ENCODE measurements at regions not wholly inside any gene's neighbourhood (a gene's known extent, or its start where the extent isn't known, plus 50 kb on each side); places are given as distances from the start of the nearest gene placed in this dataset.

DNA sequence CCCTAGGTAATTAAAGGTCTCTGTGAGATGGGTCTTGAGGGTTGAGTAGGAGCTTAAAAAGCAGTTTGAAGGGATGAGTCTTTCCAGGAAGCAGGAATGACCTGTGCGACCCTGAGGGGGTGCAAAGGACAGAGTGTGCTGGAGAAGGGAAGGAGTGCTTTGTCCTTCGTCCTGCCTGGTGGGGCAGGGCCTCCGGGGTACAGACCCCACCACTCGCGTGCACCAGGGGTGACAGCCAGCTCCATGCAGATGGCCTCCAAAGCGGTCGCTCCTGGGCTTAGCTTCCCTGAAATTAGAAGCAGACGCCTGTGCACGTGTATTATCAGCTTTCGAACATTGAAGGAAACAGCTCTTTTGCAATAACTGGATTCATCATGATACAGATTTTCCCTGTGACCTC lies 959.8 kb downstream of the BRD1 start (continued):
- TF ChIP-seq, protein P1, sequence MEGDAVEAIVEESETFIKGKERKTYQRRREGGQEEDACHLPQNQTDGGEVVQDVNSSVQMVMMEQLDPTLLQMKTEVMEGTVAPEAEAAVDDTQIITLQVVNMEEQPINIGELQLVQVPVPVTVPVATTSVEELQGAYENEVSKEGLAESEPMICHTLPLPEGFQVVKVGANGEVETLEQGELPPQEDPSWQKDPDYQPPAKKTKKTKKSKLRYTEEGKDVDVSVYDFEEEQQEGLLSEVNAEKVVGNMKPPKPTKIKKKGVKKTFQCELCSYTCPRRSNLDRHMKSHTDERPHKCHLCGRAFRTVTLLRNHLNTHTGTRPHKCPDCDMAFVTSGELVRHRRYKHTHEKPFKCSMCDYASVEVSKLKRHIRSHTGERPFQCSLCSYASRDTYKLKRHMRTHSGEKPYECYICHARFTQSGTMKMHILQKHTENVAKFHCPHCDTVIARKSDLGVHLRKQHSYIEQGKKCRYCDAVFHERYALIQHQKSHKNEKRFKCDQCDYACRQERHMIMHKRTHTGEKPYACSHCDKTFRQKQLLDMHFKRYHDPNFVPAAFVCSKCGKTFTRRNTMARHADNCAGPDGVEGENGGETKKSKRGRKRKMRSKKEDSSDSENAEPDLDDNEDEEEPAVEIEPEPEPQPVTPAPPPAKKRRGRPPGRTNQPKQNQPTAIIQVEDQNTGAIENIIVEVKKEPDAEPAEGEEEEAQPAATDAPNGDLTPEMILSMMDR (conservative IDR thresholded peaks at IDR 0.05; ENCODE audit: low read depth in 2 of 2), result no peak
- TF ChIP-seq ZNF114 (CRISPR knock-in tag; IDR thresholded peaks at IDR 0.05) (no peak), EZH2 (IDR thresholded peaks at IDR 0.05; ENCODE audit: low read depth, unreplicated experiment) (no peak), STAT1 (IDR thresholded peaks at IDR 0.05; ENCODE audit: unreplicated experiment) (no peak)
- TF ChIP-seq, protein P2, sequence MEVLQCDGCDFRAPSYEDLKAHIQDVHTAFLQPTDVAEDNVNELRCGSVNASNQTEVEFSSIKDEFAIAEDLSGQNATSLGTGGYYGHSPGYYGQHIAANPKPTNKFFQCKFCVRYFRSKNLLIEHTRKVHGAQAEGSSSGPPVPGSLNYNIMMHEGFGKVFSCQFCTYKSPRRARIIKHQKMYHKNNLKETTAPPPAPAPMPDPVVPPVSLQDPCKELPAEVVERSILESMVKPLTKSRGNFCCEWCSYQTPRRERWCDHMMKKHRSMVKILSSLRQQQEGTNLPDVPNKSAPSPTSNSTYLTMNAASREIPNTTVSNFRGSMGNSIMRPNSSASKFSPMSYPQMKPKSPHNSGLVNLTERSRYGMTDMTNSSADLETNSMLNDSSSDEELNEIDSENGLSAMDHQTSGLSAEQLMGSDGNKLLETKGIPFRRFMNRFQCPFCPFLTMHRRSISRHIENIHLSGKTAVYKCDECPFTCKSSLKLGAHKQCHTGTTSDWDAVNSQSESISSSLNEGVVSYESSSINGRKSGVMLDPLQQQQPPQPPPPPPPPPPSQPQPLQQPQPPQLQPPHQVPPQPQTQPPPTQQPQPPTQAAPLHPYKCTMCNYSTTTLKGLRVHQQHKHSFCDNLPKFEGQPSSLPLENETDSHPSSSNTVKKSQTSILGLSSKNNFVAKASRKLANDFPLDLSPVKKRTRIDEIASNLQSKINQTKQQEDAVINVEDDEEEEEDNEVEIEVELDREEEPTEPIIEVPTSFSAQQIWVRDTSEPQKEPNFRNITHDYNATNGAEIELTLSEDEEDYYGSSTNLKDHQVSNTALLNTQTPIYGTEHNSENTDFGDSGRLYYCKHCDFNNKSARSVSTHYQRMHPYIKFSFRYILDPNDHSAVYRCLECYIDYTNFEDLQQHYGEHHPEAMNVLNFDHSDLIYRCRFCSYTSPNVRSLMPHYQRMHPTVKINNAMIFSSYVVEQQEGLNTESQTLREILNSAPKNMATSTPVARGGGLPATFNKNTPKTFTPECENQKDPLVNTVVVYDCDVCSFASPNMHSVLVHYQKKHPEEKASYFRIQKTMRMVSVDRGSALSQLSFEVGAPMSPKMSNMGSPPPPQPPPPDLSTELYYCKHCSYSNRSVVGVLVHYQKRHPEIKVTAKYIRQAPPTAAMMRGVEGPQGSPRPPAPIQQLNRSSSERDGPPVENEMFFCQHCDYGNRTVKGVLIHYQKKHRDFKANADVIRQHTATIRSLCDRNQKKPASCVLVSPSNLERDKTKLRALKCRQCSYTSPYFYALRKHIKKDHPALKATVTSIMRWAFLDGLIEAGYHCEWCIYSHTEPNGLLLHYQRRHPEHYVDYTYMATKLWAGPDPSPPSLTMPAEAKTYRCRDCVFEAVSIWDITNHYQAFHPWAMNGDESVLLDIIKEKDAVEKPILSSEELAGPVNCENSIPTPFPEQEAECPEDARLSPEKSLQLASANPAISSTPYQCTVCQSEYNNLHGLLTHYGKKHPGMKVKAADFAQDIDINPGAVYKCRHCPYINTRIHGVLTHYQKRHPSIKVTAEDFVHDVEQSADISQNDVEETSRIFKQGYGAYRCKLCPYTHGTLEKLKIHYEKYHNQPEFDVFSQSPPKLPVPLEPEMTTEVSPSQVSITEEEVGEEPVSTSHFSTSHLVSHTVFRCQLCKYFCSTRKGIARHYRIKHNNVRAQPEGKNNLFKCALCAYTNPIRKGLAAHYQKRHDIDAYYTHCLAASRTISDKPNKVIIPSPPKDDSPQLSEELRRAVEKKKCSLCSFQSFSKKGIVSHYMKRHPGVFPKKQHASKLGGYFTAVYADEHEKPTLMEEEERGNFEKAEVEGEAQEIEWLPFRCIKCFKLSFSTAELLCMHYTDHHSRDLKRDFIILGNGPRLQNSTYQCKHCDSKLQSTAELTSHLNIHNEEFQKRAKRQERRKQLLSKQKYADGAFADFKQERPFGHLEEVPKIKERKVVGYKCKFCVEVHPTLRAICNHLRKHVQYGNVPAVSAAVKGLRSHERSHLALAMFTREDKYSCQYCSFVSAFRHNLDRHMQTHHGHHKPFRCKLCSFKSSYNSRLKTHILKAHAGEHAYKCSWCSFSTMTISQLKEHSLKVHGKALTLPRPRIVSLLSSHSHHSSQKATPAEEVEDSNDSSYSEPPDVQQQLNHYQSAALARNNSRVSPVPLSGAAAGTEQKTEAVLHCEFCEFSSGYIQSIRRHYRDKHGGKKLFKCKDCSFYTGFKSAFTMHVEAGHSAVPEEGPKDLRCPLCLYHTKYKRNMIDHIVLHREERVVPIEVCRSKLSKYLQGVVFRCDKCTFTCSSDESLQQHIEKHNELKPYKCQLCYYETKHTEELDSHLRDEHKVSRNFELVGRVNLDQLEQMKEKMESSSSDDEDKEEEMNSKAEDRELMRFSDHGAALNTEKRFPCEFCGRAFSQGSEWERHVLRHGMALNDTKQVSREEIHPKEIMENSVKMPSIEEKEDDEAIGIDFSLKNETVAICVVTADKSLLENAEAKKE (CRISPR knock-in tag; IDR thresholded peaks at IDR 0.05), result no peak

DNA sequence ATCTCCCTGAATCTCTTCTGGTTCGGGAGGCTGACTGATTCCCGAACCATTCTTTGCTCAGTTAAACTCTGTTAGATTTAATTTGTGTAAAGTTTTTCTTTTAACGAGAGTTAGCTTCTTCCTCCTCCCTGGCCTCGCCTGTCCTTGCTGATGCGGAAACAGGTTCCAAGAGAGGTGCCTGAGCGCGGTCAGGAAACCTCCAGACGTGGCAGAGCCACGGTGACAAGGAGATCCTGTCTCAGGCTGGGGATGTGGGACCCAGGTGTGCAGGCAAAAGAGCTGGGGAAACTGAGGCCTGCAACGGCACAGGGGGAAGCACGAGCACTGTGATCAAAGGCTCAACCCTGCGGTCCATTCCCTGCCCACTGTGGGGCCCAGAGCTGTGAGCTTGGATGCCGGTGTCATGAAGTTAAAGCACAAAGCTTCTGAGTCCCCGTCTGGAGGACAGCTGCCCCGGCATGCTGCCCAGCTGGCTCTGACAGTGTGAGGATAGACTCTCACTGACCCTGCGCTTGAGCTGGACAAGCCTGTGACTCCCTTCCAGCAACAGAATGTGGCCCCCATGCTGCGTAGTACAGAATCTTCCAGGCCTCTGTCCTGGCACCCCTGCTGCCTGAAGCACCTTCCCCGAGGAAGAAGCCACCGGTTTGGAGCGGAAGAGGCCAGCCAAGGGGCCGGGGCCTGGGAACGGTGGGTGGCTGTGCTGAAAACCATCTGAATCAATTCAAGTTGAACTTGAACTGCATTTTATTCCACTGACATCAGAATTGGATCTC lies 960.6 kb downstream of the BRD1 start:
- H3K9me2 ChIP-seq (ENCODE audit: insufficient read depth), result no peaks in the 10 kb centered on the region
- Mint-ChIP-seq H3K4me1 (peaks cover 5% of the 10 kb centered on the region), H3K27ac (no peak overlapping the region), H3K36me3 (ENCODE audit: low read depth) (no peaks in the 10 kb centered on the region), H3K27me3 (ENCODE audit: insufficient read depth, low read depth, poor library complexity) (peaks cover 3% of the 10 kb centered on the region), H3K9me3 (peaks cover 5% of the 10 kb centered on the region; the same call in 2 of the 3 replicates), H3K4me3 (no peak overlapping the region)
- H3K79me2 ChIP-seq (replicated peaks; ENCODE audit: insufficient read depth), result no peaks in the 10 kb centered on the region
- ATAC-seq, result no peak
- no peak for DNase-seq (ENCODE audit: low spot score)
- no peaks in the 10 kb centered on the region for H4K20me1 ChIP-seq (replicated peaks; ENCODE audit: insufficient read depth)
- no peak overlapping the region for H3K4me2 ChIP-seq
- H2AFZ ChIP-seq, result no peak overlapping the region
- H3K36me3 ChIP-seq (ENCODE audit: insufficient read depth), result no peaks in the 10 kb centered on the region
- H3K27me3 ChIP-seq (ENCODE audit: insufficient read depth), result no peaks in the 10 kb centered on the region
- no peak overlapping the region for H3K27ac ChIP-seq (ENCODE audit: low read depth)
- H3K4me1 ChIP-seq (ENCODE audit: insufficient read depth), result no peaks in the 10 kb centered on the region
- H3K4me3 ChIP-seq, result no peak overlapping the region
- H3F3A ChIP-seq (replicated peaks; ENCODE audit: low read depth), result no peaks in the 10 kb centered on the region
- TF ChIP-seq, protein P3, sequence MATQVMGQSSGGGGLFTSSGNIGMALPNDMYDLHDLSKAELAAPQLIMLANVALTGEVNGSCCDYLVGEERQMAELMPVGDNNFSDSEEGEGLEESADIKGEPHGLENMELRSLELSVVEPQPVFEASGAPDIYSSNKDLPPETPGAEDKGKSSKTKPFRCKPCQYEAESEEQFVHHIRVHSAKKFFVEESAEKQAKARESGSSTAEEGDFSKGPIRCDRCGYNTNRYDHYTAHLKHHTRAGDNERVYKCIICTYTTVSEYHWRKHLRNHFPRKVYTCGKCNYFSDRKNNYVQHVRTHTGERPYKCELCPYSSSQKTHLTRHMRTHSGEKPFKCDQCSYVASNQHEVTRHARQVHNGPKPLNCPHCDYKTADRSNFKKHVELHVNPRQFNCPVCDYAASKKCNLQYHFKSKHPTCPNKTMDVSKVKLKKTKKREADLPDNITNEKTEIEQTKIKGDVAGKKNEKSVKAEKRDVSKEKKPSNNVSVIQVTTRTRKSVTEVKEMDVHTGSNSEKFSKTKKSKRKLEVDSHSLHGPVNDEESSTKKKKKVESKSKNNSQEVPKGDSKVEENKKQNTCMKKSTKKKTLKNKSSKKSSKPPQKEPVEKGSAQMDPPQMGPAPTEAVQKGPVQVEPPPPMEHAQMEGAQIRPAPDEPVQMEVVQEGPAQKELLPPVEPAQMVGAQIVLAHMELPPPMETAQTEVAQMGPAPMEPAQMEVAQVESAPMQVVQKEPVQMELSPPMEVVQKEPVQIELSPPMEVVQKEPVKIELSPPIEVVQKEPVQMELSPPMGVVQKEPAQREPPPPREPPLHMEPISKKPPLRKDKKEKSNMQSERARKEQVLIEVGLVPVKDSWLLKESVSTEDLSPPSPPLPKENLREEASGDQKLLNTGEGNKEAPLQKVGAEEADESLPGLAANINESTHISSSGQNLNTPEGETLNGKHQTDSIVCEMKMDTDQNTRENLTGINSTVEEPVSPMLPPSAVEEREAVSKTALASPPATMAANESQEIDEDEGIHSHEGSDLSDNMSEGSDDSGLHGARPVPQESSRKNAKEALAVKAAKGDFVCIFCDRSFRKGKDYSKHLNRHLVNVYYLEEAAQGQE (IDR thresholded peaks at IDR 0.05; ENCODE audit: unreplicated experiment), result no peak
- TF ChIP-seq POLR2AphosphoS5 (IDR thresholded peaks at IDR 0.05; ENCODE audit: low read depth), result no peak
- TF ChIP-seq EZH2 (IDR thresholded peaks at IDR 0.05; ENCODE audit: low read depth, unreplicated experiment), result no peak
- no peak for TF ChIP-seq CREB1 (CRISPR knock-in tag; IDR thresholded peaks at IDR 0.05; ENCODE audit: low read depth)

Data from GM23338 (cell line).